ENCODE measurements at regions not wholly inside any gene's neighbourhood (a gene's known extent, or its start where the extent isn't known, plus 50 kb on each side); places are given as distances from the start of the nearest gene placed in this dataset.

- no peak overlapping the region for H3K9ac ChIP-seq (ENCODE audit: low read length)
- H3K36me3 ChIP-seq (ENCODE audit: insufficient read depth, low read length) = no peaks in the 10 kb centered on the region
- H3K4me3 ChIP-seq (ENCODE audit: low read depth in 1 of 2, low read length in 2 of 2) = peak overlapping the region; percentile 25 to 54
- H3K4me1 ChIP-seq (ENCODE audit: insufficient read depth, low read length) = peaks cover 6% of the 10 kb centered on the region
- H3K27me3 ChIP-seq (ENCODE audit: control insufficient read depth in 1 of 2, insufficient read depth in 2 of 2, low read length in 2 of 2) = no peaks in the 10 kb centered on the region
- peak overlapping the region; percentile 43 for H3K27ac ChIP-seq (ENCODE audit: low read depth, low read length)
- H3K9me3 ChIP-seq (ENCODE audit: low read length) = no peaks in the 10 kb centered on the region
Measured at GRCh38 chr18:76265497-76266235, 229.4 kb downstream of the ZNF516 start.

DNA sequence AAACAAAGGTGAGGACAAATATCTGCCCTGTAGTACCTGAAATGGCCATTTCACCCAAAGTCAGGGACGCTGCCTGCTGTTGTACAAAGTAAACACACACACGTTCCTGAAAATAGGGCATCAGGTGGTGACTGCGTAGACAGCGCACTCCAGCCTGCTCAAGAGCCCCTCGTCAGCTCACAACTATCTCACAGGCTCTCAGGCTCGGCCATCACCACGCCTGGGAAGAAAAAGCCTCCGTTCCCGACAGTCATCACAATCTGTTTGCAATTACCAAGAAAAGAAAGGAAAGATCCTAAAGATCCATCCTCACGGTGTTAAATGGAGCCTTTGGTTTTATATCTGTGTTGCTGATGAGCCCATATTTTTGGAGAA is 230.2 kb downstream of the ZNF516 start:
- Histone ChIP-seq H3K27ac (ENCODE audit: low read depth, low read length) (no peak overlapping the region), H3K9ac (ENCODE audit: low read length) (no peak overlapping the region), H3K9me3 (ENCODE audit: low read length) (no peaks in the 10 kb centered on the region), H3K4me3 (ENCODE audit: low read depth in 1 of 2, low read length in 2 of 2) (no peak overlapping the region), H3K36me3 (ENCODE audit: insufficient read depth, low read length) (no peaks in the 10 kb centered on the region), H3K27me3 (ENCODE audit: control insufficient read depth in 1 of 2, insufficient read depth in 2 of 2, low read length in 2 of 2) (no peaks in the 10 kb centered on the region), H3K4me1 (ENCODE audit: insufficient read depth, low read length) (peaks cover 6% of the 10 kb centered on the region)

DNA sequence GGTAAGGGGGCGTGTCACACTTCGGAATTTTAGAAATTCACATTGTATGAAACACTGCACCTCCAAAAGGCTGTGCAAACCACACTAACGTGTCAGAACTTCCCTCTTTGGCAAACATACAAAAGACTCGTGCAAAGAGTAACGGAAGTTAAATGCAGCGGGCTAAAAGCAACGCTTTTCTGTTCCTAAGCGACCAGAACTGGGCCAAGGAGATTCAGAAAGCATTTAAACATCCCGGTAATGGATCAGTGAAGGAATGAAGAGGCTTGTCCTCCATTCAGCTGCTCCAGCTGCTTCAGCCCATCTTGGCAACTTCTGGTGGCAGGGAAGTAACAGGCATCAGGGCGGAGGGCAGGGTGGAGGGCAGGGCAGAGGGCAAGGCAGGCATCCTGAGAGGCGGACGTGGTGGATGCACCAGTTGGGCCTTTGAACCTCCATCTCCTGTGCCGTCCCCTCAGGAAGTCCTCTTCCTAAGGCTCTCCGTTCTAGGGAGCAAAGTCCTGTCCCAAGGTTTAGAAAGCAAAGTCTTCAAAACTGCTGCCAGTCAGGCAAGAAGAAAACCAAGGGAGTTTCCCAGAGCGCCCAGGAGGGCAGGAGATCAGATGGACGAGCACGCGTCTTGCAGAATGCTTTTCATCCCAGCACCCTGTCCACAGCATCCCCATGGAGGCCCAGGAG is 230.7 kb downstream of the ZNF516 start:
- Histone ChIP-seq H3K27me3 (ENCODE audit: control insufficient read depth in 1 of 2, insufficient read depth in 2 of 2, low read length in 2 of 2) (no peaks in the 10 kb centered on the region), H3K9ac (ENCODE audit: low read length) (no peak overlapping the region), H3K9me3 (ENCODE audit: low read length) (no peaks in the 10 kb centered on the region), H3K4me1 (ENCODE audit: insufficient read depth, low read length) (peaks cover 7% of the 10 kb centered on the region), H3K36me3 (ENCODE audit: insufficient read depth, low read length) (no peaks in the 10 kb centered on the region), H3K4me3 (ENCODE audit: low read depth in 1 of 2, low read length in 2 of 2) (no peak overlapping the region), H3K27ac (ENCODE audit: low read depth, low read length) (no peak overlapping the region)

GRCh38 chr18:76263046-76264005 is 231.7 kb downstream of the ZNF516 start:
- no peak overlapping the region for H3K4me3 ChIP-seq (ENCODE audit: low read depth in 1 of 2, low read length in 2 of 2)
- no peak overlapping the region for H3K27ac ChIP-seq (ENCODE audit: low read depth, low read length)
- no peaks in the 10 kb centered on the region for H3K9me3 ChIP-seq (ENCODE audit: low read length)
- no peaks in the 10 kb centered on the region for H3K36me3 ChIP-seq (ENCODE audit: insufficient read depth, low read length)
- no peaks in the 10 kb centered on the region for H3K27me3 ChIP-seq (ENCODE audit: control insufficient read depth in 1 of 2, insufficient read depth in 2 of 2, low read length in 2 of 2)
- H3K9ac ChIP-seq (ENCODE audit: low read length) = no peak overlapping the region
- H3K4me1 ChIP-seq (ENCODE audit: insufficient read depth, low read length) = peaks cover 11% of the 10 kb centered on the region

DNA sequence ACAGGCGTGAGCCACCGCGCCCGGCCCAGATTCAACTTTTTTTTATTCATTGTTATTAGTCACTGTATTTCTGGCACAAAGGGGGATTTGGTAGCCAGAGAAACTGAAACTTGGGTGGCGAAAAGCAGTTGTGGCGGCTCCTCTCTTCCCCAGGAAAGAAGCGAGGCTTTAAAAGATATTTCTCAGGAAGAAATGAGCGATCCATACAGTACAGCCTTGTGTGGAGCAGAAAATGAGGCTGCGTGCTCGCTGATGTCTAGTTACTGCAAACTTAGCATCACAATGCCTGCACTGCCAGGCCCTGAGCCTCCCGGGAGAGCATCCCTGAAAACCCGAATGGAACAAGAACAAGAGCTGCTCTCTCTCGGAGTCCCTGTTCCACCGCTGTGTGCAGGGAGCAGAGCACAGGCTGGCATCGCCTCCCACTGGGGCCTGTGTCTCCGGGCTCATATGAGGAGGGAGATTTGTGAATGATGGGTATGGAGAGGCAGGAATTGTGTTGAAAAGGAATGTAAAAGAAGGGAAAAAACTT is 234.0 kb downstream of the ZNF516 start:
- H3K27ac ChIP-seq (ENCODE audit: low read depth, low read length) = no peak overlapping the region
- no peak overlapping the region for H3K4me3 ChIP-seq (ENCODE audit: low read depth in 1 of 2, low read length in 2 of 2)
- no peak overlapping the region for H3K9ac ChIP-seq (ENCODE audit: low read length)
- H3K27me3 ChIP-seq (ENCODE audit: control insufficient read depth in 1 of 2, insufficient read depth in 2 of 2, low read length in 2 of 2) = no peaks in the 10 kb centered on the region
- peaks cover 17% of the 10 kb centered on the region for H3K4me1 ChIP-seq (ENCODE audit: insufficient read depth, low read length)
- no peaks in the 10 kb centered on the region for H3K9me3 ChIP-seq (ENCODE audit: low read length)
- no peaks in the 10 kb centered on the region for H3K36me3 ChIP-seq (ENCODE audit: insufficient read depth, low read length)

- H3K9ac ChIP-seq (ENCODE audit: low read length) = no peak overlapping the region
- H3K27ac ChIP-seq (ENCODE audit: low read depth, low read length) = no peak overlapping the region
- H3K27me3 ChIP-seq (ENCODE audit: control insufficient read depth in 1 of 2, insufficient read depth in 2 of 2, low read length in 2 of 2) = no peaks in the 10 kb centered on the region
- H3K4me3 ChIP-seq (ENCODE audit: low read depth in 1 of 2, low read length in 2 of 2) = no peak overlapping the region
- no peaks in the 10 kb centered on the region for H3K9me3 ChIP-seq (ENCODE audit: low read length)
- H3K4me1 ChIP-seq (ENCODE audit: insufficient read depth, low read length) = peaks cover 11% of the 10 kb centered on the region
- H3K36me3 ChIP-seq (ENCODE audit: insufficient read depth, low read length) = no peaks in the 10 kb centered on the region
Measured at GRCh38 chr18:76259711-76260110, 235.3 kb downstream of the ZNF516 start.

DNA sequence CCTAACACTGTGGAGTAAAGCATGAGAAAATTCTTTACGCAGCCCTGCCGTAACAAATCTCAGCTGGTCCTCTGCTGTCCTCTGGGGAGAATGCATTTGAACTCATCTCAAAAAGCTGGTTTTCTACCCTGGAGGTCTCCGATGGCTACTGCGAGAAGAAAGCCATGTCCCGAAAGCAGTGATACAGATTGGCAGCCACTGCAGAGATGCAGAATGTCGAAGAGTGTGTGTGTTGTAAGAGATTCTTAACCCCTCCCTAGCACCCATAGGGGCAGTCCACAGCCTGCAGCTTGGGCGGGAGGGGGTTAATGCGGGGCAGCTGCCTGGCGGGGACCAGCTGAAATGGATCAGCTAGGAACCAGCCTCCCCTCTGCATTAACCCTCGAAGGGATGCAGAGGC is 235.9 kb downstream of the ZNF516 start:
- Histone ChIP-seq H3K4me3 (ENCODE audit: low read depth in 1 of 2, low read length in 2 of 2) (peak overlapping the region in 1 of 2 donors; percentile 22), H3K27ac (ENCODE audit: low read depth, low read length) (no peak overlapping the region), H3K27me3 (ENCODE audit: control insufficient read depth in 1 of 2, insufficient read depth in 2 of 2, low read length in 2 of 2) (no peaks in the 10 kb centered on the region), H3K4me1 (ENCODE audit: insufficient read depth, low read length) (peaks cover 11% of the 10 kb centered on the region), H3K9ac (ENCODE audit: low read length) (no peak overlapping the region), H3K36me3 (ENCODE audit: insufficient read depth, low read length) (no peaks in the 10 kb centered on the region), H3K9me3 (ENCODE audit: low read length) (no peaks in the 10 kb centered on the region)

DNA sequence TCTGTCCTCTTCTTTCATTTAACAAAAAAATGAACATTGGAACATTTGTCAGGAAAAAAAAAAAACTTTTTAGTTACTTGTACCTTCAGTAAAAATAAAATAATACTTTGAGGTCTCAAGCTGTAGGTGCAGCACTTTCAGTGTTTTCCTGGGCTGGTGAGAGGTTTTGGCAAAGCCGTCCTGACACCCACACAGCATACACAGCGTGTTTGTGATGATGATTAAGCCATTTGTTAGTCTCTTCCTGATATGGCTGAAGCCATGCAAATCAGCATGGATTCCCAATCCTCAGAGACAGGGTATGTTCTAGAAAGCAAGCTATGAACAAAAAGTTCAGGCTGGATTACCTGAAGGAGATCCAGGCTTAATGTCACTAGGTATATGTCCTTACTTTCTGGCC is 236.8 kb downstream of the ZNF516 start:
- no peak overlapping the region for H3K4me3 ChIP-seq (ENCODE audit: low read depth in 1 of 2, low read length in 2 of 2)
- no peak overlapping the region for H3K27ac ChIP-seq (ENCODE audit: low read depth, low read length)
- H3K9me3 ChIP-seq (ENCODE audit: low read length) = no peaks in the 10 kb centered on the region
- no peaks in the 10 kb centered on the region for H3K27me3 ChIP-seq (ENCODE audit: control insufficient read depth in 1 of 2, insufficient read depth in 2 of 2, low read length in 2 of 2)
- peaks cover 11% of the 10 kb centered on the region for H3K4me1 ChIP-seq (ENCODE audit: insufficient read depth, low read length)
- H3K36me3 ChIP-seq (ENCODE audit: insufficient read depth, low read length) = no peaks in the 10 kb centered on the region
- no peak overlapping the region for H3K9ac ChIP-seq (ENCODE audit: low read length)

GRCh38 chr18:76255070-76255683 is 239.9 kb downstream of the ZNF516 start:
- Histone ChIP-seq H3K4me3 (ENCODE audit: low read depth in 1 of 2, low read length in 2 of 2) (no peak overlapping the region), H3K27ac (ENCODE audit: low read depth, low read length) (no peak overlapping the region), H3K9ac (ENCODE audit: low read length) (no peak overlapping the region), H3K36me3 (ENCODE audit: insufficient read depth, low read length) (no peaks in the 10 kb centered on the region), H3K4me1 (ENCODE audit: insufficient read depth, low read length) (peaks cover 11% of the 10 kb centered on the region), H3K9me3 (ENCODE audit: low read length) (no peaks in the 10 kb centered on the region), H3K27me3 (ENCODE audit: control insufficient read depth in 1 of 2, insufficient read depth in 2 of 2, low read length in 2 of 2) (no peaks in the 10 kb centered on the region)

DNA sequence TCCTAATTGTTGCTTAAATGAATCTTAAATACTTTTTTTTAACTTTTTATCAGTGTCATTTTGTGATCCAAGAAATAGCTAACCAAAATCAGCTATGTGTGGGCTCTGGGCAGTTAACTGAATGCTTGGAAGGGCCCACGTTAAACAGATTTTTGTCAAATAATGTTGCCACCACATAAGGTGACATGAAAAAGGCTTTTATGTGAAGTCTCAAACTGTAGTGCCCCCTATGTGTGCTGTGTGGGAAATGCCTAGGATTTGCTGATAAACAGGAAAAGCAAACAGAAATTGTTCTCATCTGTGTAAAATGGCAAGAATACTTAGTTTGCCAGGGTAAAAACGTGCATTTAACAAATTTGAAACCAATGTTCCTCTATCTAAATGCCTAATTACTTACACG is 242.2 kb downstream of the ZNF516 start:
- Histone ChIP-seq H3K9ac (ENCODE audit: low read length) (no peak overlapping the region), H3K36me3 (ENCODE audit: insufficient read depth, low read length) (no peaks in the 10 kb centered on the region), H3K4me1 (ENCODE audit: insufficient read depth, low read length) (peaks cover 6% of the 10 kb centered on the region), H3K27me3 (ENCODE audit: control insufficient read depth in 1 of 2, insufficient read depth in 2 of 2, low read length in 2 of 2) (no peaks in the 10 kb centered on the region), H3K4me3 (ENCODE audit: low read depth in 1 of 2, low read length in 2 of 2) (no peak overlapping the region), H3K27ac (ENCODE audit: low read depth, low read length) (no peak overlapping the region), H3K9me3 (ENCODE audit: low read length) (no peaks in the 10 kb centered on the region)

DNA sequence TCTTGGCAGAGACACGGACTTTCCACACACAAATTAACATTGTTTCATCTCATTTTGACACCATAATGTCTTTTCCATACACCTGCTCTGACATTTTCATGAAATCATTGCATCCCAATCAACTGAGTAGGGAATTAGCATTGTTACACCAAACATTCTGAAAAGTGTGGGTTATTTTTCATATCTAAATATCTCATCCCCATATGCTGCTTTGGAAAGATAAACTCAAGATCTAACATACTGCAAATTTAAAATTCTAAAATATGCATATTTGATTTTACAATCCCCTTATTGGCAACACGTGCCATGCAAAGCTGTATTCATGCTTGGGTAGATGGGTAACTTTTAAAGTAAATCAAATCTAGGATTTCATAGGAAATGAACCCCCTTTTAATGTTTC is 242.9 kb downstream of the ZNF516 start:
- Histone ChIP-seq H3K9ac (ENCODE audit: low read length) (no peak overlapping the region), H3K9me3 (ENCODE audit: low read length) (no peaks in the 10 kb centered on the region), H3K27ac (ENCODE audit: low read depth, low read length) (no peak overlapping the region), H3K27me3 (ENCODE audit: control insufficient read depth in 1 of 2, insufficient read depth in 2 of 2, low read length in 2 of 2) (no peaks in the 10 kb centered on the region), H3K36me3 (ENCODE audit: insufficient read depth, low read length) (no peaks in the 10 kb centered on the region), H3K4me1 (ENCODE audit: insufficient read depth, low read length) (peaks cover 6% of the 10 kb centered on the region), H3K4me3 (ENCODE audit: low read depth in 1 of 2, low read length in 2 of 2) (no peak overlapping the region)
